AG09319 (cell line): ENCODE measurements at regions not wholly inside any gene's neighbourhood (a gene's known extent, or its start where the extent isn't known, plus 50 kb on each side); places are given as distances from the start of the nearest gene placed in this dataset.

Source experiments
- DNase-seq: peaks from one replicate; pipeline ENCODE4 v3.0.0-alpha.2; 2010; ENCODE audit warnings: low read depth; ENCODE audit errors: extremely low read depth
- TF ChIP-seq, protein P1 (sequence below): IDR thresholded peaks from 2 replicates; pipeline ENCODE4 v1.5.1; 2011; ENCODE audit warnings: low read depth, mild to moderate bottlenecking, inconsistent platforms, low read length, moderate library complexity

DNA sequence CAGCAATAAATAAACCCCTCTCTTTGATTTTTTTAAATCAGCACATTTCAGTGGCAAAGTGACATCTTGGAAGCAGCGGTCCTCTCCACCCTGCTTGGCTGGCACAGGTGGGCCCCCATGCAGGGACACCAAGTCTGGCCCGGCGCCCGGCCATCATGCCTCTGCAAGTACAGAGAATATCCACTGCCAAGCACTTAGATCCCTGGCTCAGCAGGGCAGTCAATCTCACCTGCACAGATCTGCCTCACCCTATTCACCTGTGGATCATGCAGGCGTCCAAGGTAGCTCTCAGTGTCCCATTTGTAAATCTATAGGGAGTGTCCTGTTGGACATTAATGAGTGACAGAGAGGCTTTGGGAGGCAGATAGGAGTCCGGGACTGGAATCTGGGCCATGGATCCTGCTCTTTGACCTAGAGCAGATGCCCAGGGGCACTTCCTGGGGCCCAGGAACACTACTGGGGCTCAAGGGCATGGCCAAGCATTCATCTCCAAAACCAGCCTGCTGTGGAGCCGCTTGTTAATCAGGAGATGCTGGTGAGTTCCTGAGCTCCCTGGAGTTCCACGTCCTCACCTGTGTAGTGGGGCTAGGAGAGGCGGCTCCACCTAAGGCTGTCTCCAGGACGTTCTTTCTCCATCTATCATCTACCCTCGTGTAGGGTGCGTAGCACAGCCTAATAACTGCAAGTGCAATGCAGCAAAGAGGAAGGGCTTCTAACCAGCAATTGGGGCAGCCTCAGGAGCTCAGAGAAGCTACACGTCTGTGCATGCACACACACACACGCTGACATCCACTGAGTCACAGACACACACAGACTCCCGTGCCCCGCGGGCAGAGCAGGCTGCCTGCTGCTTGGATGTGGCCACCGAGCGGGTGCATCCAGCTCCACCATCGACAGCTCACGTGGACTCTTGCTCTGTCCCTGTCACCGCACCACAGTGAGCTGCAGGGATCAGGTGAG lies 123.6 kb downstream of the OAT start:
- DNase-seq: no peak

DNA sequence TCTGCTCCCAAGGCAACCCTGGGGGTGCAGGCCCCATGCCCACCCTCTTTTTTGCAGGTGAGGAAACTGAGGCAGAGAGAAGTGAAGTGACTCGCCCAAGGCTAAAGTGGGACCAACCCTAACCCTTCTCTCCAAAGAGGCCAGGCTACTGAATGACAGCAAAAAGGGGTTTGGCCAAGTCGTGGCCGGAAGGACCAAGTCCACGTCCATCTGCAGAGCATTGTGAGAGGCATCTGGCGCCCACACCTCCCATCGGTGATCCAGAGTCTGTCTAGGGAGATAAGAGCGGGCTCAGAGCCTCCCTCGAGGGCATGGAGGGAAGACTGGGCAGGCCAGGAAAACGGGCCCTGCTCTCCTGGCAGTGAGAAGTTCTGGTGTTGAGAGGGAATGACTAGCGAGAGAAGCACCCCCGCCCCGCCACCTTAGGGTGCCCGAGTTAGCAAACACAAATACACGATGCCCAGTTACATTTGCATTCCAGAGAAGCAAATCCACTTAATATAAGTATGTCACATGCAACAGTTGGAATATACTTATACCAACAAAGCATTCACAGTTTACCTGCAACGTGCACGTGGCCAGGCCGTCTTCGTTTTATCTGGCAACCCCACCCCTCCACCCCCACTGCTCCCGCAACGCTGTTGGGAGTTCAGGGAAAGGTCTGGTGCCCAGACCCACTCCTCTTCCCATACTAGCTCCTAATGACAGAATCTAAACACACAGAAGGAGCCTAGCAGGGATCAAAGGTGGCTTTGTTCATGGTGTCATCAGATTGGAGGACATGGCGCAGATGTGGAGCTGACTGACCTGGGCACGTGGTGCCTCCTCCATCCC lies 124.9 kb downstream of the OAT start:
- no peak for DNase-seq
- TF ChIP-seq, protein P1, sequence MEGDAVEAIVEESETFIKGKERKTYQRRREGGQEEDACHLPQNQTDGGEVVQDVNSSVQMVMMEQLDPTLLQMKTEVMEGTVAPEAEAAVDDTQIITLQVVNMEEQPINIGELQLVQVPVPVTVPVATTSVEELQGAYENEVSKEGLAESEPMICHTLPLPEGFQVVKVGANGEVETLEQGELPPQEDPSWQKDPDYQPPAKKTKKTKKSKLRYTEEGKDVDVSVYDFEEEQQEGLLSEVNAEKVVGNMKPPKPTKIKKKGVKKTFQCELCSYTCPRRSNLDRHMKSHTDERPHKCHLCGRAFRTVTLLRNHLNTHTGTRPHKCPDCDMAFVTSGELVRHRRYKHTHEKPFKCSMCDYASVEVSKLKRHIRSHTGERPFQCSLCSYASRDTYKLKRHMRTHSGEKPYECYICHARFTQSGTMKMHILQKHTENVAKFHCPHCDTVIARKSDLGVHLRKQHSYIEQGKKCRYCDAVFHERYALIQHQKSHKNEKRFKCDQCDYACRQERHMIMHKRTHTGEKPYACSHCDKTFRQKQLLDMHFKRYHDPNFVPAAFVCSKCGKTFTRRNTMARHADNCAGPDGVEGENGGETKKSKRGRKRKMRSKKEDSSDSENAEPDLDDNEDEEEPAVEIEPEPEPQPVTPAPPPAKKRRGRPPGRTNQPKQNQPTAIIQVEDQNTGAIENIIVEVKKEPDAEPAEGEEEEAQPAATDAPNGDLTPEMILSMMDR: no peak

More for the DNA sequence above, 123.6 kb downstream of the OAT start:
- TF ChIP-seq, protein P1: no peak

DNA sequence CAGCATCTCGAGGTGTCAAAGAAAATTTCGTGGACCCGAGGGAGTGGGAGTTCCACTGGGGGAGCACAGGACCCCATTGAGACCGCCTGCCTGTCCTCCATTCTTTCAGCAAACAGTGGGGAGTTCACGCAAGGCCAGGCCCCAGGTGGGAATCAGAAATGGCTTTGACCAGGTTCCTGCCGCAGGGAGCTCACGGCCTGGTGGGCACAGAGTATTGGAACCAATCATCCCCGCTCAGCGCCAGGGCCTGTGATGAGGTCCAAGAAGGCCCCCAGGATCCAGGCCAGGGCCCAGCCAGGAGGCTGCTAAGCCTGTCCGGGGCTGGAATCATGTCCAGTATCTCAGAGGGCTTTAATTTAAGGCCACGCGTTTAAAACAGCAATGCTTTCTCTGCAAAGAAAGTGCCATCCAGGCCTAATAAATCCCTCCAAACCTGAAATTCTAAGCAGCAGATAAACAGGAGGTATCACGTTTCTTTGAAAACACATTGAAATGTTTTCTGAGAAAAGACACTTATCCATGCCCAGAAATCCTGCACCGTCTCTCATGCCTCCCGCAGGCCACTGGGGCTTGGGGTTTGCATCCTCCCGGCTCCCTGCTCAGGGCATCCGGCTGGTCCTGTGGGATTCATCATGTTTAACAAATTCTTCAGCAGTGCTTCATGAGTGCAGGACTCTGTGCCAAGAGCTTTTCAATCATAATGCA lies 125.7 kb downstream of the OAT start:
- DNase-seq: no peak
- TF ChIP-seq, protein P1: no peak

DNA sequence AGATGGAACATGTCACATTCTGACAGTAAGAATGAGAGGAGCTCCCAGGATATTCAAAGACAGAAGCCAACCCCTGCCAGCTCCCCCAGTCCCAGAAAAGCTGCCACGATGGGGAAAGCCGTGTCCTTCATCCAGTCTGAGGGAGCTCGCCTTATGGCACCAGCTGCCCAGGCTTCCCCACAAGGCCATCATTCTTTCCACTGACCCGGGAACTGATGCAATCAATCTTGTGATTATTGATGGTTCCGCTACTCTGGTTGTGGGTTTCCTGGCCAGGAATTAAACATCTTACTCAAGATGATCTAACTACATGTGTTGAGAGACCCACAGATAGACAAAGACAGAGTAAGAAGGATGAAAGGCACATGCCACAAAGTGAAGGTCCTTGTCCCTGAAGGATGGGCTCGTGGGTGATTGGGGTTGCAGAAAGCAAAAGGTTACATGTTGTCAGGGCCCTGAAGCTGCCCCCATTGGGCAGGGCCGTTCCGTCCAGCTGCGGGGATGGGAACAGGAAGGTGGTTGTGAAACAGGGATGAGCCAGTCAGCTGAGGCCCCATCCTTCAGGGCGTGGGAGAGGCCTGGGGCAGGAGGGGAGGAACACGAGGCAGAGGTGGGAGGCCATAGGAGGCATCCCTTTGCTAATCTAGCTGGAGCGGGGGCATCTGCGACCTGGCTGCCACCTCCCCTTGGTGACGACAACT lies 127.6 kb downstream of the OAT start:
- TF ChIP-seq, protein P1: no peak
- peak; percentile 63 for DNase-seq

DNA sequence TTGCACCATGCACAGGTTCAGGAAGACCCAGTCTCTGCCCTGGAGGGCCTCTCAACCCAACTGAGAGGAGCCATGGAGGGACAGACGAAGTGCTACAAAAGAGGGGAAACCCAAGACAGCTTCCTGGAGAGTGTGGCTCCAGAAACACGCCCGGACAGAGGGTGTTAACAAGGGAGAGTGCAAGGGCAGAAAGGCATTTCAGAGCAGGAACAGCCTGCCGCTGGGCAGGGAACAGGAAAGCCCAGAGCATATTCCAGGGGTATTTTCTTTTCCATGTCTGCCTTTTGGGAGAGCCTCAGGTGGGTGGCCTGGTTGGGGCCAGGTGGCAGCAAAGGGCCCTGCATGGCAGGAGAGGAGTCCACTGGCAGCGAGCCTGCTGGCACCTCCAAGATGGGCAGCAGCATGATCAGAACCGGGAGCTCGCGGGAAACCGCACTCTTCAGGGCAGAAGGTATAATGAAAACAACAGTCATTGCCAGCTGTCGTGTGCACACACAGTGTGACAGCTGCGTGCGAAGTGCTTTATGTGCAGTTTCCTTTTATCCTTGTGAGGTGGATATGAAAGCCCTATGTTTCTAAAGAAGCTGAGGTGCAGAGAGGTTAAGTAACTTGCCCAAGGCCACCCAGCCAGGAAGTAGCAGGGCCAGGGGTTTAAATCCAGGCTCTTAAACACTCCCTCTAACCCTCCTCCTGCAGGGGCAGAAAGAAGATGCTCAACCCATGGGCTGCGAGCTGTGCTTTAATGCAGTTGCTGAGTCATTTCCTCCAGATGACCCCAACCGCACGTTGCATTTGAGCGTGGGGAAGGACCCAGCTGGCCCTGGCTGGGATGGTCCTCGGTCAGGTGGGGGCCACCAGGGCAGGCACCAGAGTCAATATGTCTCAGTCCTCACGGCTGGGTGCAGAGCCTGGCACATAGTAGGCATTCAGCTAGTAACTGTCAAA lies 128.6 kb downstream of the OAT start:
- peak; percentile 15 for DNase-seq
- TF ChIP-seq, protein P1: no peak
